ENCODE measurements at regions not wholly inside any gene's neighbourhood (a gene's known extent, or its start where the extent isn't known, plus 50 kb on each side); places are given as distances from the start of the nearest gene placed in this dataset.
"Not testable (repeated sequence)": the region's sequence is repeated elsewhere in the genome, so short reads cannot be mapped to it uniquely, and the experiment has no call there.

- no peak overlapping the region for H3K4me3 Mint-ChIP-seq
- H3K9me3 Mint-ChIP-seq = no peaks in the 10 kb centered on the region
- H3K27me3 Mint-ChIP-seq = peaks cover 5% of the 10 kb centered on the region
- no peaks in the 10 kb centered on the region for H3K4me1 Mint-ChIP-seq
- no peak overlapping the region for H3K27ac Mint-ChIP-seq
- H3K36me3 Mint-ChIP-seq = no peaks in the 10 kb centered on the region
Measured at GRCh38 chr2:219744066-219744465, 116.6 kb downstream of the SLC4A3 start.

GRCh38 chr2:219744600-219744999, 117.2 kb downstream of the SLC4A3 start:
- Mint-ChIP-seq H3K4me1 (no peaks in the 10 kb centered on the region), H3K9me3 (no peaks in the 10 kb centered on the region), H3K36me3 (no peaks in the 10 kb centered on the region), H3K27ac (no peak overlapping the region), H3K4me3 (no peak overlapping the region), H3K27me3 (peaks cover 5% of the 10 kb centered on the region)

GRCh38 chr2:219747637-219748036, 120.2 kb downstream of the SLC4A3 start:
- Mint-ChIP-seq H3K4me3 (no peak overlapping the region), H3K4me1 (no peaks in the 10 kb centered on the region), H3K36me3 (no peaks in the 10 kb centered on the region), H3K9me3 (peaks cover 5% of the 10 kb centered on the region), H3K27ac (no peak overlapping the region), H3K27me3 (peaks cover 6% of the 10 kb centered on the region)

GRCh38 chr2:219748671-219749570, 121.5 kb downstream of the SLC4A3 start:
- no peak overlapping the region for H3K4me3 Mint-ChIP-seq
- H3K36me3 Mint-ChIP-seq = no peaks in the 10 kb centered on the region
- peaks cover 5% of the 10 kb centered on the region for H3K9me3 Mint-ChIP-seq
- no peak overlapping the region for H3K27ac Mint-ChIP-seq
- H3K4me1 Mint-ChIP-seq = no peaks in the 10 kb centered on the region
- H3K27me3 Mint-ChIP-seq = peaks cover 9% of the 10 kb centered on the region

GRCh38 chr2:219751121-219751520, 123.7 kb downstream of the SLC4A3 start:
- H3K4me1 Mint-ChIP-seq, H3K36me3 Mint-ChIP-seq, H3K4me3 Mint-ChIP-seq, H3K27ac Mint-ChIP-seq: not testable (repeated sequence)
- H3K27me3 Mint-ChIP-seq = peaks cover 20% of the 10 kb centered on the region
- peaks cover 21% of the 10 kb centered on the region for H3K9me3 Mint-ChIP-seq

- Mint-ChIP-seq H3K36me3 (no peaks in the 10 kb centered on the region), H3K9me3 (peaks cover 22% of the 10 kb centered on the region), H3K4me1 (no peaks in the 10 kb centered on the region), H3K27me3 (peaks cover 23% of the 10 kb centered on the region), H3K27ac (no peak overlapping the region), H3K4me3 (no peak overlapping the region)
Measured at GRCh38 chr2:219752726-219753125, 125.3 kb downstream of the SLC4A3 start.

- Mint-ChIP-seq H3K36me3 (no peaks in the 10 kb centered on the region), H3K27me3 (peaks cover 17% of the 10 kb centered on the region), H3K9me3 (peaks cover 16% of the 10 kb centered on the region), H3K4me1 (no peaks in the 10 kb centered on the region), H3K27ac (no peak overlapping the region), H3K4me3 (no peak overlapping the region)
Measured at GRCh38 chr2:219758907-219759680, 131.7 kb downstream of the SLC4A3 start.

GRCh38 chr2:219759801-219760200, 132.4 kb downstream of the SLC4A3 start:
- no peaks in the 10 kb centered on the region for H3K4me1 Mint-ChIP-seq
- peaks cover 14% of the 10 kb centered on the region for H3K27me3 Mint-ChIP-seq
- H3K27ac Mint-ChIP-seq = no peak overlapping the region
- H3K4me3 Mint-ChIP-seq = no peak overlapping the region
- peaks cover 12% of the 10 kb centered on the region for H3K9me3 Mint-ChIP-seq
- no peaks in the 10 kb centered on the region for H3K36me3 Mint-ChIP-seq

GRCh38 chr2:219765231-219765911, 137.9 kb downstream of the SLC4A3 start:
- Mint-ChIP-seq H3K36me3 (no peaks in the 10 kb centered on the region), H3K9me3 (no peaks in the 10 kb centered on the region), H3K27ac (no peak overlapping the region), H3K4me3 (no peak overlapping the region), H3K4me1 (no peaks in the 10 kb centered on the region), H3K27me3 (peaks cover 10% of the 10 kb centered on the region)

GRCh38 chr2:219766658-219767057, 139.2 kb downstream of the SLC4A3 start:
- Mint-ChIP-seq H3K4me3 (no peak overlapping the region), H3K27ac (no peak overlapping the region), H3K27me3 (peaks cover 6% of the 10 kb centered on the region), H3K4me1 (no peaks in the 10 kb centered on the region), H3K9me3 (no peaks in the 10 kb centered on the region), H3K36me3 (no peaks in the 10 kb centered on the region)

GRCh38 chr2:219769090-219769910, 141.9 kb downstream of the SLC4A3 start:
- H3K27ac Mint-ChIP-seq = no peak overlapping the region
- no peaks in the 10 kb centered on the region for H3K9me3 Mint-ChIP-seq
- H3K27me3 Mint-ChIP-seq = peaks cover 6% of the 10 kb centered on the region
- no peaks in the 10 kb centered on the region for H3K36me3 Mint-ChIP-seq
- no peaks in the 10 kb centered on the region for H3K4me1 Mint-ChIP-seq
- H3K4me3 Mint-ChIP-seq = no peak overlapping the region

GRCh38 chr2:219772103-219772635, 144.7 kb downstream of the SLC4A3 start:
- H3K27me3 Mint-ChIP-seq = peaks cover 2% of the 10 kb centered on the region
- H3K9me3 Mint-ChIP-seq = no peaks in the 10 kb centered on the region
- no peak overlapping the region for H3K27ac Mint-ChIP-seq
- H3K4me1 Mint-ChIP-seq = no peaks in the 10 kb centered on the region
- no peak overlapping the region for H3K4me3 Mint-ChIP-seq
- no peaks in the 10 kb centered on the region for H3K36me3 Mint-ChIP-seq

GRCh38 chr2:219772697-219773096, 145.3 kb downstream of the SLC4A3 start:
- Mint-ChIP-seq H3K27me3 (peaks cover 2% of the 10 kb centered on the region), H3K27ac (no peak overlapping the region), H3K36me3 (no peaks in the 10 kb centered on the region), H3K9me3 (no peaks in the 10 kb centered on the region), H3K4me3 (no peak overlapping the region), H3K4me1 (no peaks in the 10 kb centered on the region)

- H3K4me1 Mint-ChIP-seq = no peaks in the 10 kb centered on the region
- H3K9me3 Mint-ChIP-seq = no peaks in the 10 kb centered on the region
- peaks cover 3% of the 10 kb centered on the region for H3K27me3 Mint-ChIP-seq
- H3K27ac Mint-ChIP-seq = no peak overlapping the region
- H3K4me3 Mint-ChIP-seq = no peak overlapping the region
- no peaks in the 10 kb centered on the region for H3K36me3 Mint-ChIP-seq
Measured at GRCh38 chr2:219775506-219775905, 148.1 kb downstream of the SLC4A3 start.

- Mint-ChIP-seq H3K27ac (no peak overlapping the region), H3K9me3 (no peaks in the 10 kb centered on the region), H3K4me1 (no peaks in the 10 kb centered on the region), H3K27me3 (peaks cover 3% of the 10 kb centered on the region), H3K4me3 (no peak overlapping the region), H3K36me3 (no peaks in the 10 kb centered on the region)
Measured at GRCh38 chr2:219777388-219777787, 150.0 kb downstream of the SLC4A3 start.
